ENCODE measurements at regions not wholly inside any gene's neighbourhood (a gene's known extent, or its start where the extent isn't known, plus 50 kb on each side); places are given as distances from the start of the nearest gene placed in this dataset.

DNA sequence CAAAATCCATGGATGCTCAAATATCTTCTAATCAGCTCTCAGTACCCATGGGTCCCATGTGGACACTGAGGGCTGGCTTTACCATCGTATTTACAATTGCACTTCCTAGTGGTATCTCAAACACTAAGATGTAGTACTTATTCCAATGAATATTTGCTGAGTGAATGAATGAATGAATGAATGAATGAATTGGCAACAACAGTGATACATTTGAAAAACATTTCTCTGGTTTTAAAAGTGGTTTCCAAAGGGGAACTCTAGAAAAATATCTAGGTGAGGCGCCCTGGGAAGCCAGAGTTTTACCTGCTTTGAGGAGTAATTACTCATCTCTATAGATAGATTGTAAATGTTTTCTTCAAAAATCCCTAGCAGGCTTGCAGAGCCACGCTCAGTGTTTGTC, 76.6 kb downstream of the CYTL1 start:
- TF ChIP-seq, protein P1, sequence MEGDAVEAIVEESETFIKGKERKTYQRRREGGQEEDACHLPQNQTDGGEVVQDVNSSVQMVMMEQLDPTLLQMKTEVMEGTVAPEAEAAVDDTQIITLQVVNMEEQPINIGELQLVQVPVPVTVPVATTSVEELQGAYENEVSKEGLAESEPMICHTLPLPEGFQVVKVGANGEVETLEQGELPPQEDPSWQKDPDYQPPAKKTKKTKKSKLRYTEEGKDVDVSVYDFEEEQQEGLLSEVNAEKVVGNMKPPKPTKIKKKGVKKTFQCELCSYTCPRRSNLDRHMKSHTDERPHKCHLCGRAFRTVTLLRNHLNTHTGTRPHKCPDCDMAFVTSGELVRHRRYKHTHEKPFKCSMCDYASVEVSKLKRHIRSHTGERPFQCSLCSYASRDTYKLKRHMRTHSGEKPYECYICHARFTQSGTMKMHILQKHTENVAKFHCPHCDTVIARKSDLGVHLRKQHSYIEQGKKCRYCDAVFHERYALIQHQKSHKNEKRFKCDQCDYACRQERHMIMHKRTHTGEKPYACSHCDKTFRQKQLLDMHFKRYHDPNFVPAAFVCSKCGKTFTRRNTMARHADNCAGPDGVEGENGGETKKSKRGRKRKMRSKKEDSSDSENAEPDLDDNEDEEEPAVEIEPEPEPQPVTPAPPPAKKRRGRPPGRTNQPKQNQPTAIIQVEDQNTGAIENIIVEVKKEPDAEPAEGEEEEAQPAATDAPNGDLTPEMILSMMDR (IDR thresholded peaks at IDR 0.05; ENCODE audit: control extremely low read depth, extremely low read depth, low read depth, missing control alignments) = no peak
- no peak for DNase-seq (ENCODE audit: extremely low spot score)
- CTCF ChIA-PET = no interaction called here
- POLR2A ChIA-PET = no interaction called here

DNA sequence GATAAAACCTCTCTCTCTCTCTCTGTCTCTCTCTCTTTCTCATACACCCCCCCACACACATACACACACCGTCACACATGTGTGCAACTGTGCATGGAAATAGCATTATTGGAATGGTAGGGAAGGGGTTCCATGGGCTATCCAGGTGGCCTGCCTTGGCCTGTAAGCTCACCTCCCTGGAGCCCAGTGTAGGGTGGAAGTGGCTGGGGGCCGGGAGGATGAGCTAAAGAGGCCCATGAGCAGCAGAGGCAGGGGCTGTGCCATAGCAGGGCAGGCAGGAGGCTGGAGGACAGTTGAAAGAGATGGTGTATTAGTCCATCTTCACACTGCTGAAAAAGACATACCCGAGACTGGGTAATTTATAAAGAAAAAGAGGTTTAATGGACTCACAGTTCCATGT, 74.2 kb downstream of the CYTL1 start:
- TF ChIP-seq, protein P1 (IDR thresholded peaks at IDR 0.05; ENCODE audit: control extremely low read depth, extremely low read depth, low read depth, missing control alignments) = no peak
- CTCF ChIA-PET = no interaction called here
- DNase-seq (ENCODE audit: extremely low spot score) = no peak
- POLR2A ChIA-PET = no interaction called here

DNA sequence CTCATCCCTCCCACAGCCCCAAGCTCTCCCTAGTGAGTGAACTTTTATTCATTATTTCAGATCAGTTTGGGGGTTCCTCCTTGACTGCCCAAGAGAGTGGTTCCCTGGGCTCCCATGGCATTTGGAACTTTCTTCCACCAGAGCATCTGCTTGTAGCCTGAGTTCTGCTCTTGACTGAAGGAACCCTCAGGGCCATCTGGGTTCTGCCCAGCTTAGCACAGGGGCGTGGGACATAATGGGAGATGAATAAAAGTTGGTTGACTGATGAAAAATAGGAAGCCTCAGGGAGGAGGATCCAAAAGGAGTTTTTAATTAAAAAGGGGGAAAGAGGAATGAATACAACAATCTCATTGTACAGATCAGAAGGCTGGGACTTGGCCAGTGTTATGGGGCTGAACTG, 73.4 kb downstream of the CYTL1 start:
- CTCF ChIA-PET = no interaction called here
- POLR2A ChIA-PET = no interaction called here

DNA sequence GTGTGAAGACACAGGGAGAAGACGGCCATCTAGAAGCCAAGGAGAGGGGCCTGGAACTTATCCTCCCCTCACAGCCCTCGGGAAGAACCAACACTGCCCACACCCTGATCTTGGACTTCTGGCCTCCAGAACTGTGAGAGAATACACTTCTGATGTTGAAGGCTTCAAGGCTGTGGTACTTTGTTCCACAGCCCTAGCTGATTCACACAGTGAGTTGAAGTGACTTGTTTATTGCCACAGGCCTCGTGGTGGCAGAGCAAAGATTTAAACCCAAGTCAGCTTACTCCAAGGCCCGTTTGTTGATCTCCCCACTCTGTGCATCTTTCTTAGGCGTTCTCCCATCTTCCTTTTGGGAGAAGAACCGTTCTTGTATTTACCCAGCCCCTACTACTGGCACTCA, 72.8 kb downstream of the CYTL1 start:
- ChIA-PET CTCF (no interaction called here), POLR2A (no interaction called here)
- no peak for DNase-seq (ENCODE audit: extremely low spot score)
- TF ChIP-seq, protein P1 (IDR thresholded peaks at IDR 0.05; ENCODE audit: control extremely low read depth, extremely low read depth, low read depth, missing control alignments) = no peak

More for the DNA sequence above, 73.4 kb downstream of the CYTL1 start:
- DNase-seq (ENCODE audit: extremely low spot score) = no peak
- TF ChIP-seq, protein P1 (IDR thresholded peaks at IDR 0.05; ENCODE audit: control extremely low read depth, extremely low read depth, low read depth, missing control alignments) = no peak

DNA sequence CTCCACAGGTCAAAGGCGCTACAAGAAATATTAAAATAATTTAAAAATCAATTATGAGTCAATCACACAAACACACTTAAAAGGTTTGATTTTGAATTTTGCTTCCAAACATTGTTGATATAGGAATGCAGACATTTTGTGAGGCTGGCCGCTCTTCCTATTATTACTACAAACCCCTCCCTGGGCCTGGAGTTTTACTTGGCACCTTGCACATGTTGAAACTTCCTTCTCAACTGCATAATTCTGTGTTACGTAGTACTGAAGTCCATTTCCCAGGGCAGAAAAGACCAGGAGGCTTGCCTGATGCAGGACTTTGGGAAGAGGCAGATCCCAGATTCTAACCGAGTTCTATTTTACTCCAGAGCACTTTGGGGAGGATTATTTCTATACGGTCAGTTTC, 71.5 kb downstream of the CYTL1 start:
- TF ChIP-seq, protein P1 (IDR thresholded peaks at IDR 0.05; ENCODE audit: control extremely low read depth, extremely low read depth, low read depth, missing control alignments) = no peak
- ChIA-PET CTCF (no interaction called here), POLR2A (no interaction called here)
- DNase-seq (ENCODE audit: extremely low spot score) = no peak

DNA sequence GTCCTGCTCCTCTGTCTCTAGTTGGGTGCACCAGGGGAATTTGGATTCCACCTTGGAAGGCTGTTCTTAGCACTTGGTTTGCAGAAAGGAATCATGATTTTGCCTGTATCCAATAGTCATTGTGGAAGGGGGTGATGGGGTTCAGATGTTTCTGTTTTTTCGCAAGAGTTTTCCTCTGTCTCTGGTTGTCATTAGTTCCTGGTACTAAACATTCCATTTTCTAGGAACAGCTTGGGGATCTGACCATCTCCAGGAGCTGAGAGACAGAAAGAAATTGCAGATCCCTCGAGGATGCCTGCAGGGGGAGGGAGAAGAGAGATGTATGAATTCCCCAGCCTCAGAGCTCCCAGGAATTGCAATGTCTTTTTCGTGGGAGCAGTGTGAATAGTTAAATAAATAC, 70.9 kb downstream of the CYTL1 start:
- DNase-seq (ENCODE audit: extremely low spot score) = no peak
- CTCF ChIA-PET = no interaction called here
- TF ChIP-seq, protein P1 (IDR thresholded peaks at IDR 0.05; ENCODE audit: control extremely low read depth, extremely low read depth, low read depth, missing control alignments) = no peak
- POLR2A ChIA-PET = no interaction called here

Measured in GM10248 (cell line).